Fibroblast of lung (primary cell): ENCODE measurements at regions not wholly inside any gene's neighbourhood (a gene's known extent, or its start where the extent isn't known, plus 50 kb on each side); places are given as distances from the start of the nearest gene placed in this dataset.

Source experiments
- EZH2 ChIP-seq: IDR thresholded peaks from 2 replicates; pipeline ENCODE4 v1.5.1; 2012; ENCODE audit warnings: low read length, control low read depth, mild to moderate bottlenecking; ENCODE audit errors: missing control alignments
- TF ChIP-seq, protein P1 (sequence below), 2 donors: IDR thresholded peaks in 1 of 2; conservative IDR thresholded peaks in 1 of 2; 1 replicate in 1 of 2; 2 replicates in 1 of 2; pipeline ENCODE4 v1.5.1; 2011 to 2012; ENCODE audit warnings: low read length in 2 of 2, control low read depth in 1 of 2, inconsistent platforms in 1 of 2, low read depth in 1 of 2, mild to moderate bottlenecking in 1 of 2

- TF ChIP-seq EZH2 = no peak
- TF ChIP-seq, protein P1, sequence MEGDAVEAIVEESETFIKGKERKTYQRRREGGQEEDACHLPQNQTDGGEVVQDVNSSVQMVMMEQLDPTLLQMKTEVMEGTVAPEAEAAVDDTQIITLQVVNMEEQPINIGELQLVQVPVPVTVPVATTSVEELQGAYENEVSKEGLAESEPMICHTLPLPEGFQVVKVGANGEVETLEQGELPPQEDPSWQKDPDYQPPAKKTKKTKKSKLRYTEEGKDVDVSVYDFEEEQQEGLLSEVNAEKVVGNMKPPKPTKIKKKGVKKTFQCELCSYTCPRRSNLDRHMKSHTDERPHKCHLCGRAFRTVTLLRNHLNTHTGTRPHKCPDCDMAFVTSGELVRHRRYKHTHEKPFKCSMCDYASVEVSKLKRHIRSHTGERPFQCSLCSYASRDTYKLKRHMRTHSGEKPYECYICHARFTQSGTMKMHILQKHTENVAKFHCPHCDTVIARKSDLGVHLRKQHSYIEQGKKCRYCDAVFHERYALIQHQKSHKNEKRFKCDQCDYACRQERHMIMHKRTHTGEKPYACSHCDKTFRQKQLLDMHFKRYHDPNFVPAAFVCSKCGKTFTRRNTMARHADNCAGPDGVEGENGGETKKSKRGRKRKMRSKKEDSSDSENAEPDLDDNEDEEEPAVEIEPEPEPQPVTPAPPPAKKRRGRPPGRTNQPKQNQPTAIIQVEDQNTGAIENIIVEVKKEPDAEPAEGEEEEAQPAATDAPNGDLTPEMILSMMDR (conservative IDR thresholded peaks at IDR 0.05 in 1 of 2, IDR thresholded peaks at IDR 0.05 in 1 of 2; ENCODE audit: low read depth in 1 of 2, low read length in 2 of 2) = no peak
Observed at GRCh38 chr9:91119679-91120078, 242.0 kb downstream of the AUH start.
